ENCODE measurements at regions not wholly inside any gene's neighbourhood (a gene's known extent, or its start where the extent isn't known, plus 50 kb on each side); places are given as distances from the start of the nearest gene placed in this dataset.

DNA sequence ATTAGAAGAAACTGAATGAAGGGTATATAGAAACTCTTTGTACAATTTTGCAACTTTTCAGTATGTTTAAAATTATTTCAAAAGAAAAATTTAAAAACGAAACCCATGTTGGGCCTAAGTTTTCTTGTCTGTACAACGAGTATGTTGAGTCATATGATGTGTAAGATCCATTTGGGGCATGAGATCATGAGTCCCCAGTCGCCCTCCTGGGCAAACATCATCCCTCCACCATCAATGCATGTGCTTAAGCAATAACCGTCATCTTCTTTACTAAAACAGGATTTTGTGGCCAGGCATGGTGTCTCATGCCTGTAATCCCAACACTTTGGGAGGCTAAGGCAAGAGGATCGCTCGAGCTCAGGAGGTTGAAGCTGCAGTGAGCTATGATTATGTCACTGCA, 54.2 kb upstream of the CDCA7L start:
- Mint-ChIP-seq H3K27ac (no peak overlapping the region), H3K27me3 (no peaks in the 10 kb centered on the region), H3K9me3 (no peaks in the 10 kb centered on the region), H3K4me1 (ENCODE audit: low read depth) (peaks cover 2% of the 10 kb centered on the region), H3K36me3 (no peaks in the 10 kb centered on the region), H3K4me3 (no peak overlapping the region)
- CTCF ChIA-PET: interaction anchor here (0.7 kb wide), 1 partner anchor 737 kb away, joined by 3 read pairs; no protein-coding TSS in a partner anchor
- intact Hi-C loops (cut with micrococcal nuclease): loop anchor here (2.0 to 10.0 kb wide), 4 partner anchors 53 to 1215 kb away; partner anchors contain the start of gene SP8
- POLR2A ChIA-PET: no interaction called here
- DNase-seq: no peak

DNA sequence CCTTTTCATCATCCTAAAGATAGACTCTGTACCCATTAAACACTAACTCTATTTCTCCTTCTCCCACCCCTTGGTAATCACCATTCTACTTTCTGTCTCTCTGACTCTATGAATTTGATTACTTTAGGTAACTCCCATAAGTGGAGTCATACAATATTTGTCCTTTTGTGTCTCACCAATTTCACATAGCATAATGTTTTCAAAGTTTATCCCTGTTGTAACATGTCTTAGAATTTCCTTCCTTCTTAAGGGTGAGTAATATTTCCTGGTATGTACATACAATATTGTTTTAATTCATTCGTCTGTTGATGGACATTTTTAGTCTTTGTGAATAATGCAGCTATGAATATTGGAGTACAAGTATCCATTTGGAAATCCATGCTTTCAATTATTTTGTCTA, 50.9 kb upstream of the CDCA7L start:
- Mint-ChIP-seq H3K4me1 (ENCODE audit: low read depth) (peaks cover 2% of the 10 kb centered on the region), H3K36me3 (no peaks in the 10 kb centered on the region), H3K9me3 (no peaks in the 10 kb centered on the region), H3K27ac (no peak overlapping the region), H3K4me3 (no peak overlapping the region), H3K27me3 (peaks cover 2% of the 10 kb centered on the region)
- POLR2A ChIA-PET: no interaction called here
- DNase-seq: no peak
- CTCF ChIA-PET: interaction anchor here (1.0 kb wide), 1 partner anchor 545 kb away, joined by 7 read pairs; no protein-coding TSS in a partner anchor
- intact Hi-C loops (cut with micrococcal nuclease): no loop called here

Measured in activated CD4-positive, alpha-beta memory T cell treated with anti-CD3 and anti-CD28 coated beads for 36 hours (primary cell).